ENCODE measurements at regions not wholly inside any gene's neighbourhood (a gene's known extent, or its start where the extent isn't known, plus 50 kb on each side); places are given as distances from the start of the nearest gene placed in this dataset.

GRCh38 chr7:45484094-45484493, 90.1 kb upstream of the ADCY1 start:
- no peaks in the 10 kb centered on the region for H3K36me3 ChIP-seq (ENCODE audit: insufficient read depth, low read length)
- no peaks in the 10 kb centered on the region for H3K9me2 ChIP-seq (ENCODE audit: insufficient read depth, low read length)
- no peaks in the 10 kb centered on the region for H3F3A ChIP-seq (ENCODE audit: insufficient read depth, low read length, poor library complexity, severe bottlenecking)
- H3K4me3 ChIP-seq (ENCODE audit: low read length) = no peak overlapping the region
- no peak overlapping the region for H3K27ac ChIP-seq (ENCODE audit: low read length)
- no peak for TF ChIP-seq RAD21 (conservative IDR thresholded peaks at IDR 0.05)
- TF ChIP-seq REST (IDR thresholded peaks at IDR 0.05; ENCODE audit: borderline replicate concordance) = no peak
- no peak for TF ChIP-seq CTCF (IDR thresholded peaks at IDR 0.05; ENCODE audit: poor library complexity, severe bottlenecking)
- TF ChIP-seq TAF1 (IDR thresholded peaks at IDR 0.05; ENCODE audit: low read depth) = no peak
- no peak for TF ChIP-seq EP300 (conservative IDR thresholded peaks at IDR 0.05; ENCODE audit: poor library complexity, severe bottlenecking)
- no peak for TF ChIP-seq POLR2AphosphoS5 (IDR thresholded peaks at IDR 0.05)
- TF ChIP-seq EZH2 (IDR thresholded peaks at IDR 0.05; ENCODE audit: borderline replicate concordance, insufficient read depth, low read length, poor library complexity, severe bottlenecking) = no peak
- TF ChIP-seq SMC3 (conservative IDR thresholded peaks at IDR 0.05; ENCODE audit: poor library complexity) = no peak
- no peak for TF ChIP-seq MXI1 (conservative IDR thresholded peaks at IDR 0.05; ENCODE audit: poor library complexity, severe bottlenecking)
- no peak overlapping the region for H3K4me2 ChIP-seq (ENCODE audit: low read length)
- no peak overlapping the region for H2AFZ ChIP-seq (ENCODE audit: low read depth, low read length)
- no peaks in the 10 kb centered on the region for H3K27me3 ChIP-seq (ENCODE audit: insufficient read depth, low read depth, low read length)
- no peak overlapping the region for H3K9ac ChIP-seq (ENCODE audit: low read length)
- H3K9me3 ChIP-seq (ENCODE audit: low read length) = no peaks in the 10 kb centered on the region
- no peaks in the 10 kb centered on the region for H4K20me1 ChIP-seq (ENCODE audit: insufficient read depth)
- no peaks in the 10 kb centered on the region for H3K79me2 ChIP-seq (replicated peaks; ENCODE audit: insufficient read depth, low read length)

GRCh38 chr7:45486575-45486974, 87.6 kb upstream of the ADCY1 start:
- Histone ChIP-seq H3K27me3 (ENCODE audit: insufficient read depth, low read depth, low read length) (no peaks in the 10 kb centered on the region), H3K9me3 (ENCODE audit: low read length) (no peaks in the 10 kb centered on the region), H4K20me1 (ENCODE audit: insufficient read depth) (no peaks in the 10 kb centered on the region), H3K9me2 (ENCODE audit: insufficient read depth, low read length) (no peaks in the 10 kb centered on the region), H2AFZ (ENCODE audit: low read depth, low read length) (no peak overlapping the region), H3K4me3 (ENCODE audit: low read length) (no peak overlapping the region), H3K9ac (ENCODE audit: low read length) (no peak overlapping the region), H3K27ac (ENCODE audit: low read length) (no peak overlapping the region), H3F3A (ENCODE audit: insufficient read depth, low read length, poor library complexity, severe bottlenecking) (no peaks in the 10 kb centered on the region), H3K4me2 (ENCODE audit: low read length) (no peak overlapping the region), H3K79me2 (replicated peaks; ENCODE audit: insufficient read depth, low read length) (no peaks in the 10 kb centered on the region), H3K36me3 (ENCODE audit: insufficient read depth, low read length) (no peaks in the 10 kb centered on the region)
- TF ChIP-seq RAD21 (conservative IDR thresholded peaks at IDR 0.05) = no peak
- no peak for TF ChIP-seq MXI1 (conservative IDR thresholded peaks at IDR 0.05; ENCODE audit: poor library complexity, severe bottlenecking)
- no peak for TF ChIP-seq POLR2AphosphoS5 (IDR thresholded peaks at IDR 0.05)
- TF ChIP-seq SMC3 (conservative IDR thresholded peaks at IDR 0.05; ENCODE audit: poor library complexity) = no peak
- no peak for TF ChIP-seq CTCF (IDR thresholded peaks at IDR 0.05; ENCODE audit: poor library complexity, severe bottlenecking)
- TF ChIP-seq REST (IDR thresholded peaks at IDR 0.05; ENCODE audit: borderline replicate concordance) = no peak
- TF ChIP-seq EZH2 (IDR thresholded peaks at IDR 0.05; ENCODE audit: borderline replicate concordance, insufficient read depth, low read length, poor library complexity, severe bottlenecking) = no peak

Data from neural cell (in vitro differentiated cells).